GM12892 (cell line): ENCODE measurements at regions not wholly inside any gene's neighbourhood (a gene's known extent, or its start where the extent isn't known, plus 50 kb on each side); places are given as distances from the start of the nearest gene placed in this dataset.

ENCODE experiments used
- DNase-seq: peaks from one replicate; pipeline ENCODE4 v3.0.0; 2011; ENCODE audit not compliant: insufficient read length
- FAIRE-seq: peaks from 2 replicates; lab custom pipeline; 2011; peaks lifted over from hg19 to GRCh38; lab: Jason Lieb, UNC
- POLR2A ChIP-seq: IDR thresholded peaks from 2 replicates; pipeline ENCODE4 v1.6.1; 2011; ENCODE audit warnings: low read depth, low read length, control low read depth
- POLR2AphosphoS5 ChIP-seq: IDR thresholded peaks from 2 replicates; pipeline ENCODE4 v1.6.1; 2011; ENCODE audit warnings: low read depth, low read length, control low read depth
- TAF1 ChIP-seq: IDR thresholded peaks from 2 replicates; pipeline ENCODE4 v1.6.1; 2011; ENCODE audit warnings: low read depth, mild to moderate bottlenecking, control low read depth, low read length, borderline replicate concordance

DNA sequence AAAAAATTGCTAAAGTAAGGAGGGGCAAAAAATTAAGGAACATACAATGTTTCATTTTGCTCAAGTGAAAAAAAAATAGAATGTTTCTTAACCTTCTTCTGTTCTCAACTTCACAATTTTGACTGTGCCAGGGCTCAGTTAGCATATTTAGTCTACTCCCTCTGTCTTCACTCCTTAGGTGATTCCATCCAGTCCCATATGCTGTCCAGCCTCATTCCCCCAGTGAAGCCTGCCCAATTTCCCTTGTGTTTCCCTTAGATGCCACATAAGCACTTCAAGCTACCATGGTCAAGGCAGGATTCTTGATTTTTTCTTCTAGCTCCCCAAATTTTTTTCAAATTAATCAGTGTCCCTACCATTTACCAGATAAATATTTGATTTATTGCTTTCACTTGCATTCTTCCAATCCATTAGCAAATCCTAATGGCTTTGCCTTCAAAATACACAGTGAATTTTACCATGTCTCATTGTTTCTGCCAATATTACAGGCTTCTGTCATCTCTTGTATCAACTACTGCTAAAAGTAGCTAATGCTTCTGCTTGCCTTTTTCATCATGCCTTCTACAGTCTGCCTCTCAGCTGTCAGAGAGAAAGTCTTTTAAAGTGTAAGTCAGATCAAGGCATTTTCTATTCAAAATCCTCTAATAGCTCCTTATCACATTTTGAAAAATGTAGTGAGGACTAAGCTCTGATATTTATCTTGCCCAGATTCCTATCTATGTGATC is 166.8 kb downstream of the MACC1 start:
- no peak for TF ChIP-seq POLR2A
- TF ChIP-seq TAF1, result no peak
- no peak for TF ChIP-seq POLR2AphosphoS5
- DNase-seq (no peak), FAIRE-seq (no peak)

DNA sequence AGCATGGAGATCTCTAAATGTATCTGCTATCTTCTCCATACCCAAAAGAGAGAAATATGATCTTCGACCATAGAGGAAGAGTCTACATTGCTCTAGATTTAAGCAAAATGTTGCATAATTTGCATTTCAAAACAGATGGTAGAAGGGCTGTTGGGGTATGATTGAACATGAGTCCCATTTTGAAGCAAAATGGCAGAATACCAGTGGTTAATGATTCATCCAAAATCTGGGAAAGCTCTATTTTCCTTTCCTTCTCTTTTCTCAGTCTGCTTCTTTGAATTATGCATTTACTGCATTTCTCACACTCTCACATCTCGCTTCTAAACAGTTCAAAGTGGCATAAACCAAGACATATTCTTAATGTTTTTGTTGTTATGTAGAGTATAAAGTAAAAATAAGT is 178.5 kb downstream of the MACC1 start:
- no peak for DNase-seq
- TF ChIP-seq POLR2AphosphoS5 (no peak), TAF1 (no peak), POLR2A (no peak)
- no peak for FAIRE-seq

DNA sequence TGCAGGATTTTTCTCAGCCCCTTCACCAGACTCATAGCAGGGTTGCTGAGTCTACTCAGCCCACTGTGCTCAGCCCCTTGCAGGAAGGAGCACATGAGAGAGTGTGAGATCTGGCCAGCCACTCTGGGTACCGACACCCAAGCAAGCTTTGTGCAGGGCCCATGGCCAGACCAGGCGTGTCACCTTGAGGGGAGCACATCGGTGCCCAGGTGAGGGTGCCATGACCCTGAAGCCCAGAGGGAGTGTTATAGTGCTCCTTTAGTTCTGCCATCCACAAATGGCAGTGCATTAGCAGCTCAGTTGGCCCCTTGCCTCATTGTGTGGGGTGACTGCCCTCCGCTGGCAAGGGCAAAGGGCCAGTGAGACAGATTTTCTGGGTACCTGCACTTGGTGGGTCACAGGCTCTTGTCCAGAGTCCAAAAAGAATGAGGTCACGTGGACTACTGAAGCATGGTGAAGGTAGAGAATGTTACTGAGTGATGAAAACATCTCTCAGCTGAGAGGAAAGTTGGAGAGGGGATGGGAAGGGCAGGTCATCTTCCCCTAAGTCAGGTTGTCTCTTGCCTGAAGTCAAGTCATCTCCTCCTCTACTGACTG is 181.8 kb downstream of the MACC1 start:
- FAIRE-seq, result no peak
- no peak for DNase-seq
- no peak for TF ChIP-seq TAF1

DNA sequence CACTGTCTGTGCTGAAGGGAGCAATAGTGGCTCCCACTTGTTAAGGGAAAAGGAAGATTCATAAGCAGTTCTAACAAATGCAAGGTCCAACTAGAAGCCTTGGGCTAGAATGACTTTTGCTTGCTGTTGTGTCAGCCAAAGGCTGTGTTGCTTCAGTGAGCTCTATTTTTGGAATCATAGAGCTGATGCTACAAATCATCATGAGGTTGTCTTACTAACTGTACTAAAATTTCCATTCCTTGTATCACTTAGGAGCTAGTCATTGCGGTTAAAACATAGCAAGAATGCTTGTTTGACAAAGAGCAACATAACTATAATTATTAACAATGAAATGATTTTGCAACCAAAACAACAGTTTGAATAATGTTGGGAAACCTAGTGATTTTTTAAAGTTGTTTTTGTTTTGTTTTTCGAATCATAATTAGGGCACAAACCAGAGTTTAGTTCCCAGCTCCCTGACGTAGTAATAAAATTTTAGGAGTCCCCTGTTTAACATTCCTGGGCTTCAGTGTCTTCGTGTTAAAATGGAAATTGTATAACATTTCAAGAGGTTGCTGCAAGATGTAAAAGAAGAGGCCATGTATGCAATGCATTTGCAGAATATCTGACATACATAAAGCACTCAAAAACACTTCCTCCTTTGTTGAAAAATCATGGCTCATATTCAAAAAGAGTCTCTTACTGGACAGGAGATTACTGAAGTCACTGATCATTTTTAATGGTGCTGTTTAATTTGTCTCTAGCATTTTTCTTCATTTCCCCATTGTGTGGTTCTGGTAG is 183.4 kb downstream of the MACC1 start:
- no peak for FAIRE-seq
- no peak for DNase-seq
- TF ChIP-seq POLR2A (no peak), TAF1 (no peak), POLR2AphosphoS5 (no peak)

DNA sequence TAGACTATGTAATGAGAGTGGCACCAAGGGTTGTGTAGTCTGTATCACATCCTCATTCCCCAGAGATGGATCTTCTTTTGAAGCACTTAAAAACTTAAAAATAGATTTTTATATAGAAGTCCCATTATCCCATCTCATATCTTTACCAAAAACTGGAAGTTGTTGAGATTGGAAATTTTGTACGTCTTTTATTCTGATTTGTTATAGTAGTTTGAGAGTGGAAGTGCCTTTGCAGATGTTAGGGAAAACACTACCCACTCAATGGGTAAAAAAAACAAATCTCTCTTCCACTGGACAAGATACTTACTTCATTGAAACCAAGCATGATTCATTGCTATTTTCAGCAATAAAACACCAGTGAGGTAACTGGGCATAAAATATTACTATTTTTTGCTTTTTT is 184.4 kb downstream of the MACC1 start:
- TF ChIP-seq POLR2AphosphoS5 (no peak), POLR2A (no peak), TAF1 (no peak)
- FAIRE-seq, result peak; percentile 38
- DNase-seq, result no peak

DNA sequence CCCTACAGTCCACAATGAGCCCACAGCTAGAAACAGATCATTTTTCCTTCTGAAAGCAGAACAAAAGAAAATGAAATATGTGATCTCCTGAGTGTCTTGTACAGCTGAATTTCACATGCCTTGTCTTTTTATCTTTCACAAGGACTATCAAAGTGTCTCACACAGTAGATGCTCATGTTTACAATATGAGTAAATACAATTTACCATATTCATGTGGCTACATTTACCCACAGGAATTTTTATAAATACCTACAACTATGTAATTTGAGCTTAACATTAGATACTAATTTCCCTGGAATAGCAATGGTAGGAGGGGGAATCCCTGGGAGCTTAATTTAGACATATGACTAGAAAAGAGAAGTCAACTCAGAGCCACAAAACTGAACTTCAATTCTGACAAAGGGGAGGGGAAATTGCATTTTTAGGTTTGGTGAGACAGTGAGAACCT is 186.2 kb downstream of the MACC1 start:
- FAIRE-seq, result no peak
- no peak for DNase-seq
- TF ChIP-seq POLR2AphosphoS5 (no peak), POLR2A (no peak), TAF1 (no peak)

DNA sequence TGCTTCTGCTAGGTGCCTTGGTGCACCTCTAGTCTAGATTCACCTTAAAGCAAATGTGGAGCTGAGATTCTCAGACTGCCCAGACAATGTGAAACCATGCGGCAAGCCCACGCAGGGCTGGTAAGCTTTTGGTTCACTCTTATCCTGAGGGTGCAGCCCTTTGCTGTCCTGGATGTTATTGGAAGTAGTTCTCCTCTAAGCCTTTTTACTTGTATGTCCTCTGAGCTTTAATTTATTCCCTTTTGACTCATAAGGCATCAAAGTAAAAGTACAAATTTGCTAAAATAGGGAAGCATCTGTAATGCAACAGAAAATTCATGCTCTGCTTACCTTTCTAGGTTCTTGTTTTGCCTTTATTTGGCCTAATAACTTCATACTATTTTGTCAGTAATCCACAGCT is 186.8 kb downstream of the MACC1 start:
- TF ChIP-seq TAF1, result no peak
- no peak for TF ChIP-seq POLR2A
- no peak for TF ChIP-seq POLR2AphosphoS5
- DNase-seq, result no peak
- FAIRE-seq, result peak; percentile 87

DNA sequence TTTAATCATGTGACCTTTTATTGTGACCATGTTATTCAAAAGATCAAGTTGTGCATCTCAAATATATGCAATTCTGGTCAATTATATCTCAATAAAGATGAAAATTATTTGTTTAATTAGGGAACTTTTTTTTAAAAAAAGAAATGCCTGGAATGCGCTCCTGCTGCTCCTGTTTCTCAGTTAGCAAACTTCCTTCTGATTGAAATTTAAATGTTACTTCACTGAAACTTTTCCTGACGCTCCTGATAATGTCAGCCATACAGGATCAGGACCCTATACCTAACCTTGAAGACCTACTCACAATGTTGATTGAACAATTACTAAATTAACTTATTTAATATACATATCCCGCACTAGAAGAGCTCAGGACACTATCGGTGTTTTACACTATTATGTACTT is 190.4 kb downstream of the MACC1 start:
- TF ChIP-seq POLR2A, result no peak
- TF ChIP-seq POLR2AphosphoS5, result no peak
- TF ChIP-seq TAF1, result no peak
- DNase-seq (no peak), FAIRE-seq (no peak)

DNA sequence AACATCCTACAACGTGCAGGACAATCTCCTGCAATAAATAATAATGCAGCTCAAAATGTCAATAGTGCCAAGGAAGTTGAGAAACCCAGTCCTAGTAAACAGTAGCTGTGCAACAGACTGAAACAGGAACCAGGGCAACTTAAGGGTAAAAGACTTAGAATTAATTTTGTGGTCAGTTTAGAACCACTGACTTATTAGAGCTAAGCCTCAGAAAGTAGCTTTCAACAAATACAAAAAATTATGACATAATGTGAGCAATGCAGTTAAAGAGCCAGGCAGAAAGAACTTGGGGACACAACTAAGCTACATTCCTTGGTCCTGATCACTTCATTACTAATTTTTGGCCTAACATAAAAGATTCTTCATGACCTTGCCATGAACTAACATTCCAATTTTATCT is 195.4 kb downstream of the MACC1 start:
- DNase-seq (no peak), FAIRE-seq (no peak)

DNA sequence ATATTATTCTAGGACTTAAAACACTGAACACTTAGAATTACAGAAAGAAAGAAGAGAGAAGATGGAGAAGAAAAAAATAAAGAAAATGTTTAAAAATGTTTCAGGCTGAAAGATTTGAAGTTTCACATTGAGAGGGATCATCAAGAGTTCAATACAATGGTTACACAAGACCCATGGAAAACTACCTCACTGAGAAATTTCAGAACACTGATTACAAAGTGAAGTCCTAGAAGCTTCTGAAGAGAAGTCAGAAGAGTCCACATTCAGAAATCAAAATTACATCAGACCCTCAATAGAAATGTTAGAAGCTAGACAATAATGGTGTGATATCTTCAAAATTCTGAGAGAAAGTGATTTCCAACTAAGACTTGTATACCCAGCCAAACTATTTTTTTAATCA is 196.1 kb downstream of the MACC1 start:
- DNase-seq (no peak), FAIRE-seq (no peak)
- TF ChIP-seq POLR2AphosphoS5 (no peak), POLR2A (no peak), TAF1 (no peak)

More for the DNA sequence above, 195.4 kb downstream of the MACC1 start:
- TF ChIP-seq POLR2A (no peak), TAF1 (no peak), POLR2AphosphoS5 (no peak)

DNA sequence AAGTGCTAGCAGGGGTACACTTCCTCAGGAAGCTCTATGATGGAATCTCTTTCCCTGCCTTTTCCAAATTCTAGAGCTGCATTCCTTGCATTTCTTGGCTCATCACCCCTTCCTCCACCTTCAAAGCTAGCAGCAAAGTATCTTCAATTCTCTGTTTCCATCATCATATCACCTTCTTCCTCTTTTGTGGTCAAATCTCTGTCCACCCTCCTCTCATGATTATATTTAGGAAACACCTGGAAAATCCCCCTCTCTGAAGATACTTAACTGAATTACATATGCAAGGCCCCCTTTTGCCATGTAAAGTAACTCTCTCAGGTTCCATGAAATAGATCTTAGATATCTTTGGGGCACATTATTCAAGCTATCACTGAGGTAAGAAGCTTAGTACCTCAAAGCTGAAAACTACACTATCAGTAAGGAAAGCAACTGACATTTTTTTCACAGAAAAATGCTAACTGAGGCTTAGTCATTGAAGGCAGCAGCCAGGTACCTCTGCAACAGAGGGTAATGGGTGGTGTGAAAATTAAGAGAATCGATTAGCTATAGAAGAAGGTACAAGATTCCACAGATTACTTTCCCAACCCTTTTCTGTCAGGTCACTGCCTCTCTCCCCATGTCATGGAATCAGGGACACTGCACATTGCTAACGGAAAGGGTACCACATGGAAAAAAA is 197.3 kb downstream of the MACC1 start:
- FAIRE-seq (peak; percentile 86), DNase-seq (no peak)
- no peak for TF ChIP-seq TAF1
- no peak for TF ChIP-seq POLR2A
- TF ChIP-seq POLR2AphosphoS5, result no peak
